Ishikawa (cell line): ENCODE measurements at regions not wholly inside any gene's neighbourhood (a gene's known extent, or its start where the extent isn't known, plus 50 kb on each side); places are given as distances from the start of the nearest gene placed in this dataset.
A peak's percentile ranks its signal among the peaks of the same experiment; 100 is the strongest.

Experiments
- CEBPB ChIP-seq: IDR thresholded peaks from 2 replicates; pipeline ENCODE4 v1.6.1; 2012
- CREB1 ChIP-seq: IDR thresholded peaks from 2 replicates; pipeline ENCODE4 v1.6.1; 2012; ENCODE audit warnings: low read depth
- EGR1 ChIP-seq: IDR thresholded peaks from 2 replicates; pipeline ENCODE4 v1.6.1; 2012
- EP300 ChIP-seq: IDR thresholded peaks from 2 replicates; pipeline ENCODE4 v1.6.1; 2012; ENCODE audit warnings: borderline replicate concordance
- FOXM1 ChIP-seq: IDR thresholded peaks from 2 replicates; pipeline ENCODE4 v1.6.1; 2012; ENCODE audit warnings: low read depth, borderline replicate concordance
- MAX ChIP-seq: IDR thresholded peaks from 2 replicates; pipeline ENCODE4 v1.6.1; 2012
- NFIC ChIP-seq: IDR thresholded peaks from 2 replicates; pipeline ENCODE4 v1.6.1; 2012
- RAD21 ChIP-seq: IDR thresholded peaks from 2 replicates; pipeline ENCODE4 v1.6.1; 2012; ENCODE audit warnings: low read depth
- REST ChIP-seq: IDR thresholded peaks from 2 replicates; pipeline ENCODE4 v1.6.1; 2012; ENCODE audit warnings: low read depth, mild to moderate bottlenecking
- TAF1 ChIP-seq: IDR thresholded peaks from 2 replicates; pipeline ENCODE4 v1.6.1; 2012; ENCODE audit warnings: low read depth, mild to moderate bottlenecking
- TCF12 ChIP-seq: IDR thresholded peaks from 2 replicates; pipeline ENCODE4 v1.6.1; 2012; ENCODE audit warnings: low read depth
- YY1 ChIP-seq: IDR thresholded peaks from 2 replicates; pipeline ENCODE4 v1.6.1; 2012; ENCODE audit warnings: low read depth
- ZBTB7A ChIP-seq: IDR thresholded peaks from 2 replicates; pipeline ENCODE4 v1.6.1; 2012; ENCODE audit warnings: low read depth

GRCh38 chr2:122980671-122981070, 1044.4 kb upstream of the CNTNAP5 start:
- TF ChIP-seq EGR1 (no peak), EP300 (no peak), TAF1 (no peak), CEBPB (peak; percentile 77), MAX (no peak), REST (no peak), NFIC (no peak), YY1 (no peak), ZBTB7A (no peak), TCF12 (no peak), RAD21 (no peak), FOXM1 (no peak), CREB1 (no peak)
